ENCODE measurements at regions not wholly inside any gene's neighbourhood (a gene's known extent, or its start where the extent isn't known, plus 50 kb on each side); places are given as distances from the start of the nearest gene placed in this dataset.

- ATAC-seq, result no peak
- no peak overlapping the region for H3K4me3 ChIP-seq
- no peak for TF ChIP-seq CTCF (IDR thresholded peaks at IDR 0.05)
- TF ChIP-seq POLR2A (IDR thresholded peaks at IDR 0.05), result no peak
- DNase-seq, result no peak
- no peaks in the 10 kb centered on the region for H3K27me3 ChIP-seq
- H3K36me3 ChIP-seq, result no peaks in the 10 kb centered on the region
- H3K4me1 ChIP-seq, result no peaks in the 10 kb centered on the region
- 55% methylated on average over 1 of the region's 1 CpG for WGBS (ENCODE audit: insufficient coverage, low coverage, low lambda C conversion rate, missing lambda C conversion rate)
- no peak overlapping the region for H3K27ac ChIP-seq
- H3K9me3 ChIP-seq, result no peaks in the 10 kb centered on the region
- intact Hi-C loops (cut with DNase I), result no loop called here
These were observed 338.1 kb downstream of the RPRM start for GRCh38 chr2:153140498-153140897.

- no peaks in the 10 kb centered on the region for H3K36me3 ChIP-seq
- TF ChIP-seq CTCF (IDR thresholded peaks at IDR 0.05) (no peak), POLR2A (IDR thresholded peaks at IDR 0.05) (no peak)
- H3K9me3 ChIP-seq, result no peaks in the 10 kb centered on the region
- no peaks in the 10 kb centered on the region for H3K27me3 ChIP-seq
- WGBS (ENCODE audit: insufficient coverage, low coverage, low lambda C conversion rate, missing lambda C conversion rate), result 40% methylated on average over 2 of the region's 2 CpGs
- intact Hi-C loops (cut with DNase I), result no loop called here
- H3K4me1 ChIP-seq, result no peaks in the 10 kb centered on the region
- no peak overlapping the region for H3K27ac ChIP-seq
- no peak for DNase-seq
- no peak overlapping the region for H3K4me3 ChIP-seq
- no peak for ATAC-seq
These were observed 339.7 kb downstream of the RPRM start for GRCh38 chr2:153138651-153139375.

- Histone ChIP-seq H3K9me3 (no peaks in the 10 kb centered on the region), H3K4me1 (no peaks in the 10 kb centered on the region), H3K27ac (no peak overlapping the region), H3K4me3 (no peak overlapping the region), H3K27me3 (no peaks in the 10 kb centered on the region), H3K36me3 (no peaks in the 10 kb centered on the region)
- intact Hi-C loops (cut with DNase I), result no loop called here
- no peak for DNase-seq
- ATAC-seq, result no peak
- TF ChIP-seq CTCF (IDR thresholded peaks at IDR 0.05) (no peak), POLR2A (IDR thresholded peaks at IDR 0.05) (no peak)
- 40% methylated on average over 2 of the region's 2 CpGs for WGBS (ENCODE audit: insufficient coverage, low coverage, low lambda C conversion rate, missing lambda C conversion rate)
These were observed 342.3 kb downstream of the RPRM start for GRCh38 chr2:153136216-153136615.

- TF ChIP-seq CTCF (IDR thresholded peaks at IDR 0.05) (no peak), POLR2A (IDR thresholded peaks at IDR 0.05) (no peak)
- no peak for ATAC-seq
- Histone ChIP-seq H3K27me3 (no peaks in the 10 kb centered on the region), H3K9me3 (no peaks in the 10 kb centered on the region), H3K4me1 (no peaks in the 10 kb centered on the region), H3K27ac (no peak overlapping the region), H3K4me3 (no peak overlapping the region), H3K36me3 (no peaks in the 10 kb centered on the region)
- intact Hi-C loops (cut with DNase I), result no loop called here
- WGBS (ENCODE audit: insufficient coverage, low coverage, low lambda C conversion rate, missing lambda C conversion rate), result 67% methylated on average over 1 of the region's 1 CpG
- DNase-seq, result no peak
These were observed 343.8 kb downstream of the RPRM start for GRCh38 chr2:153134725-153135124.
